ENCODE measurements at regions not wholly inside any gene's neighbourhood (a gene's known extent, or its start where the extent isn't known, plus 50 kb on each side); places are given as distances from the start of the nearest gene placed in this dataset.

GRCh38 chr1:87495147-87495546 lies 166.5 kb downstream of the LMO4 start:
- no peak overlapping the region for H3K4me3 Mint-ChIP-seq
- no peak for DNase-seq
- H3K4me1 Mint-ChIP-seq = peaks cover 4% of the 10 kb centered on the region
- WGBS (ENCODE audit: insufficient coverage) = 100% methylated on average over 1 of the region's 3 CpGs
- H3K79me2 ChIP-seq (ENCODE audit: insufficient read depth, low read length) = no peaks in the 10 kb centered on the region
- no peaks in the 10 kb centered on the region for H3K9me3 Mint-ChIP-seq
- no peak overlapping the region for H3K4me2 ChIP-seq (replicated peaks; ENCODE audit: extremely low read depth, low read length, poor library complexity, severe bottlenecking)
- H3K27ac ChIP-seq (ENCODE audit: low read depth in 1 of 2, low read length in 2 of 2) = no peak overlapping the region
- H3K4me3 ChIP-seq (replicated peaks in 1 of 3; ENCODE audit: low read depth in 2 of 3, low read length in 3 of 3) = no peak overlapping the region
- no peaks in the 10 kb centered on the region for H3K9me3 ChIP-seq (replicated peaks in 1 of 2; ENCODE audit: control insufficient read depth in 1 of 2, insufficient read depth in 1 of 2, low read length in 2 of 2)
- no peaks in the 10 kb centered on the region for H4K20me1 ChIP-seq (ENCODE audit: insufficient read depth, low read length)
- no peak overlapping the region for H3K9ac ChIP-seq (ENCODE audit: insufficient read depth, low read length, poor library complexity, severe bottlenecking)
- H3K27me3 Mint-ChIP-seq (ENCODE audit: low read depth in 3 of 3) = no peaks in the 10 kb centered on the region
- intact Hi-C loops (cut with micrococcal nuclease) = no loop called here
- H3K4me1 ChIP-seq (ENCODE audit: control insufficient read depth in 1 of 2, insufficient read depth in 2 of 2, low read length in 2 of 2) = no peaks in the 10 kb centered on the region
- TF ChIP-seq, protein P1, sequence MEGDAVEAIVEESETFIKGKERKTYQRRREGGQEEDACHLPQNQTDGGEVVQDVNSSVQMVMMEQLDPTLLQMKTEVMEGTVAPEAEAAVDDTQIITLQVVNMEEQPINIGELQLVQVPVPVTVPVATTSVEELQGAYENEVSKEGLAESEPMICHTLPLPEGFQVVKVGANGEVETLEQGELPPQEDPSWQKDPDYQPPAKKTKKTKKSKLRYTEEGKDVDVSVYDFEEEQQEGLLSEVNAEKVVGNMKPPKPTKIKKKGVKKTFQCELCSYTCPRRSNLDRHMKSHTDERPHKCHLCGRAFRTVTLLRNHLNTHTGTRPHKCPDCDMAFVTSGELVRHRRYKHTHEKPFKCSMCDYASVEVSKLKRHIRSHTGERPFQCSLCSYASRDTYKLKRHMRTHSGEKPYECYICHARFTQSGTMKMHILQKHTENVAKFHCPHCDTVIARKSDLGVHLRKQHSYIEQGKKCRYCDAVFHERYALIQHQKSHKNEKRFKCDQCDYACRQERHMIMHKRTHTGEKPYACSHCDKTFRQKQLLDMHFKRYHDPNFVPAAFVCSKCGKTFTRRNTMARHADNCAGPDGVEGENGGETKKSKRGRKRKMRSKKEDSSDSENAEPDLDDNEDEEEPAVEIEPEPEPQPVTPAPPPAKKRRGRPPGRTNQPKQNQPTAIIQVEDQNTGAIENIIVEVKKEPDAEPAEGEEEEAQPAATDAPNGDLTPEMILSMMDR (IDR thresholded peaks at IDR 0.05) = no peak
- no peak overlapping the region for H2AFZ ChIP-seq (ENCODE audit: insufficient read depth, low read depth, low read length, poor library complexity, severe bottlenecking)
- no peaks in the 10 kb centered on the region for H3K36me3 Mint-ChIP-seq
- no peaks in the 10 kb centered on the region for H3K36me3 ChIP-seq (replicated peaks in 1 of 2; ENCODE audit: control insufficient read depth in 1 of 2, insufficient read depth in 2 of 2, low read length in 2 of 2)
- H3K27me3 ChIP-seq (ENCODE audit: control insufficient read depth in 2 of 2, insufficient read depth in 2 of 2, low read length in 2 of 2) = no peaks in the 10 kb centered on the region
- no peak overlapping the region for H3K27ac Mint-ChIP-seq

DNA sequence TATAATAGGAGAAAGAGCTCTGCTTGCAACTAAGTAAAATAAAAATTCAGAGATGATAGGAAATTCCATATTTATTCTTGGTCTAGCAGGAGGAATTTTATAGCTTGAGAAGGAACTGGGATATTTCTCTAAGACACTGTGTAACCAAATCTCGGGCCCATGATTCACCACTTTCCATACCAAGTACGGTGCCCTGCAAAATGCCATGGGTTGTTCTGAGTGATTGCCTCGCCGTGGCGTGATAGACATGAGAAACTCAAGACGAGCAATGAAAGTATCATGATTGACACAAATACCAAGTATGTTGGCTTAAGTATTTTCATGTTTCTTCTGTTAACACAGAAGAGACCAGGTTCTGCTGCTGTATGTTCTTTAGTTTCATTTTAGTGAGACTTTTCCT lies 167.2 kb downstream of the LMO4 start:
- Histone ChIP-seq H3K4me2 (replicated peaks; ENCODE audit: extremely low read depth, low read length, poor library complexity, severe bottlenecking) (no peak overlapping the region), H3K27me3 (ENCODE audit: control insufficient read depth in 2 of 2, insufficient read depth in 2 of 2, low read length in 2 of 2) (no peaks in the 10 kb centered on the region), H3K9ac (ENCODE audit: insufficient read depth, low read length, poor library complexity, severe bottlenecking) (no peak overlapping the region), H3K4me3 (replicated peaks in 1 of 3; ENCODE audit: low read depth in 2 of 3, low read length in 3 of 3) (no peak overlapping the region), H3K9me3 (replicated peaks in 1 of 2; ENCODE audit: control insufficient read depth in 1 of 2, insufficient read depth in 1 of 2, low read length in 2 of 2) (no peaks in the 10 kb centered on the region), H3K36me3 (replicated peaks in 1 of 2; ENCODE audit: control insufficient read depth in 1 of 2, insufficient read depth in 2 of 2, low read length in 2 of 2) (no peaks in the 10 kb centered on the region), H3K4me1 (ENCODE audit: control insufficient read depth in 1 of 2, insufficient read depth in 2 of 2, low read length in 2 of 2) (no peaks in the 10 kb centered on the region), H4K20me1 (ENCODE audit: insufficient read depth, low read length) (no peaks in the 10 kb centered on the region), H3K27ac (ENCODE audit: low read depth in 1 of 2, low read length in 2 of 2) (no peak overlapping the region), H2AFZ (ENCODE audit: insufficient read depth, low read depth, low read length, poor library complexity, severe bottlenecking) (no peak overlapping the region), H3K79me2 (ENCODE audit: insufficient read depth, low read length) (no peaks in the 10 kb centered on the region)
- intact Hi-C loops (cut with micrococcal nuclease) = no loop called here
- 100% methylated on average over 4 of the region's 6 CpGs for WGBS (ENCODE audit: insufficient coverage)
- Mint-ChIP-seq H3K27me3 (ENCODE audit: low read depth in 3 of 3) (no peaks in the 10 kb centered on the region), H3K4me3 (no peak overlapping the region), H3K9me3 (no peaks in the 10 kb centered on the region), H3K27ac (no peak overlapping the region), H3K4me1 (peaks cover 4% of the 10 kb centered on the region), H3K36me3 (no peaks in the 10 kb centered on the region)
- no peak for DNase-seq
- TF ChIP-seq, protein P1 (IDR thresholded peaks at IDR 0.05) = no peak

Measured in CD14-positive monocyte (primary cell).